RWPE2 (cell line): ENCODE measurements at regions not wholly inside any gene's neighbourhood (a gene's known extent, or its start where the extent isn't known, plus 50 kb on each side); places are given as distances from the start of the nearest gene placed in this dataset.

Experiments
- ATAC-seq: fragments of 200-7000 bp; cut with Tn5 transposase; 3 replicates; pipeline ENCODE4 v1.9.1; 2021; ENCODE audit warnings: low read depth
- DNase-seq: peaks from one replicate; pipeline ENCODE4 v3.0.0-alpha.2; 2020; ENCODE audit warnings: low spot score
- H3K27ac ChIP-seq: fragments of 450-650 bp; 2 replicates; pipeline ENCODE4 v1.5.1; 2017; ENCODE audit warnings: mild to moderate bottlenecking; ENCODE audit not compliant: poor library complexity, severe bottlenecking
- H3K27me3 ChIP-seq: fragments of 250-450 bp; sonication (Bioruptor Pico); 2 replicates; pipeline ENCODE4 v1.5.1; 2021; ENCODE audit warnings: mild to moderate bottlenecking, moderate library complexity; ENCODE audit not compliant: insufficient read depth, poor library complexity, severe bottlenecking
- H3K36me3 ChIP-seq: fragments of 250-450 bp; sonication (Bioruptor Pico); 2 replicates; pipeline ENCODE4 v1.5.1; 2020; ENCODE audit warnings: low read depth, mild to moderate bottlenecking, moderate library complexity
- H3K4me1 ChIP-seq: fragments of 250-450 bp; sonication (Bioruptor Pico); 2 replicates; pipeline ENCODE4 v1.5.1; 2021; ENCODE audit warnings: mild to moderate bottlenecking, moderate library complexity; ENCODE audit not compliant: insufficient read depth, poor library complexity, severe bottlenecking
- H3K4me3 ChIP-seq: fragments of 250-450 bp; sonication (Bioruptor Pico); 2 replicates; pipeline ENCODE4 v1.5.1; 2021; ENCODE audit warnings: mild to moderate bottlenecking, moderate library complexity; ENCODE audit not compliant: severe bottlenecking
- H3K9me3 ChIP-seq: fragments of 250-450 bp; sonication (Bioruptor Pico); 2 replicates; pipeline ENCODE4 v1.5.1; 2021; ENCODE audit warnings: mild to moderate bottlenecking, moderate library complexity; ENCODE audit not compliant: severe bottlenecking
- CTCF ChIP-seq: fragments of 450-650 bp; IDR thresholded peaks from one replicate; pipeline ENCODE4 v1.5.1; 2017; ENCODE audit warnings: mild to moderate bottlenecking, moderate library complexity; ENCODE audit not compliant: poor library complexity, severe bottlenecking

DNA sequence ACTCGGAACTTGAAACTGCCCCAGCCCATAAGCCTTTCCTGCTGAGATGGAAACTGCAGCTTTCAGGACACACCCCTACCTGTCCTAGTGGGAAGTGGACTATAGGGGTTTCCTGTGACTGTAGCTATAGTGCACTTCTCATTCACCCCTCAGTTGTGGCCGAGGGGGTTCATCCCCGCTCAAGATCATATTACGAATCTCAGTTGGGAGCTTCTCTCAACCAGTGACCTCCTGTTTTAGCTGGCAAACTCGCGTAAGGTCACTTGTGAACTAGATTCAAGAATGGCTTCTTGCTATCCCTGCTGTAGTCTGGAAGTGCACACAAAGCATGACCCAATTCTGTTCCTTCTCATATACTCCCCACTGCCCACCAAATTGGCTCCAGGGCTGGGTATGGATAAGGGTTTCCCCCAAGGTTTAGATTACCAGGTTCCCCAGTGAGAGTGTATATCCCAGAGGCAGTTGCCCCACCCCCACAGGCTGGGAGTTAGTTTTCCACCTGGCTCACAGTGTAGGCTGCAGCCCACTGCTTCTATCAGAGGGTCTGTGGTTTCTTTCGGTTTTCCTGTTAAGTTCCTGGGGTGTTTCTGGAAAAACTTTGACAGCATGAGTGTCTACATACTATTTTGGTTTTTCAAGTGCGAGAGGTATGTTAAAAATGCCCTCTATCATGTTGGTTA is 812.9 kb downstream of the JRKL start:
- H3K4me3 ChIP-seq: no peak overlapping the region
- DNase-seq: no peak

GRCh38 chr11:97218011-97218410 is 828.2 kb downstream of the JRKL start:
- H3K27me3 ChIP-seq: peaks cover 7% of the 10 kb centered on the region
- no peaks in the 10 kb centered on the region for H3K4me1 ChIP-seq
- TF ChIP-seq CTCF: no peak
- H3K9me3 ChIP-seq: no peaks in the 10 kb centered on the region
- no peak overlapping the region for H3K4me3 ChIP-seq
- no peak for ATAC-seq
- no peaks in the 10 kb centered on the region for H3K36me3 ChIP-seq
- DNase-seq: no peak
- no peak overlapping the region for H3K27ac ChIP-seq

More for the DNA sequence above, 812.9 kb downstream of the JRKL start:
- no peak for ATAC-seq
- TF ChIP-seq CTCF: no peak
- no peak overlapping the region for H3K27ac ChIP-seq
- H3K36me3 ChIP-seq: no peaks in the 10 kb centered on the region
- no peaks in the 10 kb centered on the region for H3K4me1 ChIP-seq
- no peaks in the 10 kb centered on the region for H3K9me3 ChIP-seq
- H3K27me3 ChIP-seq: peaks cover 2% of the 10 kb centered on the region

DNA sequence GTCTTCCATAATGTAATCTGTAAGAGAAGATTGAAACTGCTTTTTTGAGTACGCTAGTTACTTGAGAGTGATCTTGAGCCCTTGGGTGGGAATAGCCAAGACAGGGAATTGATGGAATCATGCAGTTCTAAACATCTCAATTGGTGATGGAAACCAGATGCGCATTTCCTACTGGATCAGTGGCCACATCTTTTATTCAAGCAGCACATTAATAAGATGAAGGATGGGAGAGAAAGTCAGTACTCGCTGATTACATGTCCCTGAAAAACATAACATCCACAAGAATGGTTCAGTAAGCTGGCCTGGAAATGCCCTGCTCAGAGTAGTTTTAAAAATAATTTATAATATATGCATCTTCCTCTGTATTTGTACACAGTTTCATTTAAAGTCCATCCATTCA is 833.8 kb downstream of the JRKL start:
- no peaks in the 10 kb centered on the region for H3K4me1 ChIP-seq

GRCh38 chr11:97224396-97224795 is 834.6 kb downstream of the JRKL start:
- H3K27ac ChIP-seq: no peak overlapping the region
- no peak for DNase-seq
- peaks cover 50% of the 10 kb centered on the region for H3K27me3 ChIP-seq
- no peaks in the 10 kb centered on the region for H3K9me3 ChIP-seq
- ATAC-seq: no peak
- no peaks in the 10 kb centered on the region for H3K36me3 ChIP-seq
- no peak for TF ChIP-seq CTCF
- H3K4me3 ChIP-seq: no peak overlapping the region
- H3K4me1 ChIP-seq: no peaks in the 10 kb centered on the region

More for the DNA sequence above, 833.8 kb downstream of the JRKL start:
- Histone ChIP-seq H3K36me3 (no peaks in the 10 kb centered on the region), H3K4me3 (no peak overlapping the region), H3K9me3 (no peaks in the 10 kb centered on the region), H3K27me3 (peaks cover 42% of the 10 kb centered on the region), H3K27ac (no peak overlapping the region)
- ATAC-seq: no peak
- no peak for DNase-seq
- no peak for TF ChIP-seq CTCF

GRCh38 chr11:97225794-97226193 is 836.0 kb downstream of the JRKL start:
- TF ChIP-seq CTCF: no peak
- Histone ChIP-seq H3K4me3 (no peak overlapping the region), H3K36me3 (no peaks in the 10 kb centered on the region), H3K9me3 (no peaks in the 10 kb centered on the region), H3K27me3 (peaks cover 50% of the 10 kb centered on the region), H3K4me1 (no peaks in the 10 kb centered on the region), H3K27ac (no peak overlapping the region)
- DNase-seq (no peak), ATAC-seq (no peak)
